ENCODE measurements at regions not wholly inside any gene's neighbourhood (a gene's known extent, or its start where the extent isn't known, plus 50 kb on each side); places are given as distances from the start of the nearest gene placed in this dataset.
A peak's percentile ranks its signal among the peaks of the same experiment; 100 is the strongest.

GRCh38 chr12:66831495-66831894 is 152.6 kb upstream of the GRIP1 start:
- intact Hi-C loops (cut with micrococcal nuclease), result no loop called here
- no peak overlapping the region for H3K4me3 Mint-ChIP-seq
- no peak overlapping the region for H3K27ac Mint-ChIP-seq
- no peaks in the 10 kb centered on the region for H3K36me3 Mint-ChIP-seq (ENCODE audit: low read depth)
- no peak for DNase-seq (ENCODE audit: low spot score)
- H3K9me3 Mint-ChIP-seq, result no peaks in the 10 kb centered on the region
- H3K4me1 Mint-ChIP-seq (ENCODE audit: low read depth), result peaks cover 19% of the 10 kb centered on the region
- H3K27me3 Mint-ChIP-seq (ENCODE audit: insufficient read depth), result no peaks in the 10 kb centered on the region

GRCh38 chr12:66832997-66833396 is 154.1 kb upstream of the GRIP1 start:
- Mint-ChIP-seq H3K36me3 (ENCODE audit: low read depth) (no peaks in the 10 kb centered on the region), H3K4me3 (no peak overlapping the region), H3K27me3 (ENCODE audit: insufficient read depth) (no peaks in the 10 kb centered on the region), H3K4me1 (ENCODE audit: low read depth) (peaks cover 19% of the 10 kb centered on the region), H3K9me3 (no peaks in the 10 kb centered on the region), H3K27ac (no peak overlapping the region)
- intact Hi-C loops (cut with micrococcal nuclease), result no loop called here
- DNase-seq (ENCODE audit: low spot score), result no peak

GRCh38 chr12:66836623-66837310 is 157.9 kb upstream of the GRIP1 start:
- Mint-ChIP-seq H3K27me3 (ENCODE audit: insufficient read depth) (no peaks in the 10 kb centered on the region), H3K27ac (no peak overlapping the region), H3K36me3 (ENCODE audit: low read depth) (no peaks in the 10 kb centered on the region), H3K9me3 (no peaks in the 10 kb centered on the region), H3K4me1 (ENCODE audit: low read depth) (no peaks in the 10 kb centered on the region), H3K4me3 (no peak overlapping the region)
- DNase-seq (ENCODE audit: low spot score), result no peak
- intact Hi-C loops (cut with micrococcal nuclease), result no loop called here

GRCh38 chr12:66837311-66837627 is 158.4 kb upstream of the GRIP1 start:
- intact Hi-C loops (cut with micrococcal nuclease), result no loop called here
- Mint-ChIP-seq H3K27ac (no peak overlapping the region), H3K9me3 (no peaks in the 10 kb centered on the region), H3K36me3 (ENCODE audit: low read depth) (no peaks in the 10 kb centered on the region), H3K27me3 (ENCODE audit: insufficient read depth) (no peaks in the 10 kb centered on the region), H3K4me1 (ENCODE audit: low read depth) (no peaks in the 10 kb centered on the region), H3K4me3 (no peak overlapping the region)
- no peak for DNase-seq (ENCODE audit: low spot score)

- H3K27ac Mint-ChIP-seq, result no peak overlapping the region
- DNase-seq (ENCODE audit: low spot score), result no peak
- no peak overlapping the region for H3K4me3 Mint-ChIP-seq
- H3K4me1 Mint-ChIP-seq (ENCODE audit: low read depth), result no peaks in the 10 kb centered on the region
- H3K27me3 Mint-ChIP-seq (ENCODE audit: insufficient read depth), result no peaks in the 10 kb centered on the region
- H3K36me3 Mint-ChIP-seq (ENCODE audit: low read depth), result no peaks in the 10 kb centered on the region
- H3K9me3 Mint-ChIP-seq, result no peaks in the 10 kb centered on the region
- intact Hi-C loops (cut with micrococcal nuclease), result no loop called here
Observed at GRCh38 chr12:66838366-66838765, 159.5 kb upstream of the GRIP1 start.

- Mint-ChIP-seq H3K4me3 (no peak overlapping the region), H3K9me3 (no peaks in the 10 kb centered on the region), H3K36me3 (ENCODE audit: low read depth) (no peaks in the 10 kb centered on the region), H3K27me3 (ENCODE audit: insufficient read depth) (peaks cover 19% of the 10 kb centered on the region), H3K27ac (no peak overlapping the region), H3K4me1 (ENCODE audit: low read depth) (no peaks in the 10 kb centered on the region)
- no peak for DNase-seq (ENCODE audit: low spot score)
- intact Hi-C loops (cut with micrococcal nuclease), result no loop called here
Observed at GRCh38 chr12:66848967-66849366, 170.1 kb upstream of the GRIP1 start.

GRCh38 chr12:66851134-66851533 is 172.3 kb upstream of the GRIP1 start:
- H3K4me1 Mint-ChIP-seq (ENCODE audit: low read depth), result no peaks in the 10 kb centered on the region
- no peaks in the 10 kb centered on the region for H3K9me3 Mint-ChIP-seq
- no peaks in the 10 kb centered on the region for H3K36me3 Mint-ChIP-seq (ENCODE audit: low read depth)
- peaks cover 11% of the 10 kb centered on the region for H3K27me3 Mint-ChIP-seq (ENCODE audit: insufficient read depth)
- H3K27ac Mint-ChIP-seq, result no peak overlapping the region
- no peak overlapping the region for H3K4me3 Mint-ChIP-seq
- DNase-seq (ENCODE audit: low spot score), result no peak
- intact Hi-C loops (cut with micrococcal nuclease), result no loop called here

GRCh38 chr12:66852091-66852490 is 173.2 kb upstream of the GRIP1 start:
- Mint-ChIP-seq H3K9me3 (no peaks in the 10 kb centered on the region), H3K4me3 (no peak overlapping the region), H3K4me1 (ENCODE audit: low read depth) (no peaks in the 10 kb centered on the region), H3K27ac (no peak overlapping the region), H3K36me3 (ENCODE audit: low read depth) (no peaks in the 10 kb centered on the region), H3K27me3 (ENCODE audit: insufficient read depth) (peaks cover 11% of the 10 kb centered on the region)
- intact Hi-C loops (cut with micrococcal nuclease), result no loop called here
- no peak for DNase-seq (ENCODE audit: low spot score)

GRCh38 chr12:66852765-66853164 is 173.9 kb upstream of the GRIP1 start:
- Mint-ChIP-seq H3K27me3 (ENCODE audit: insufficient read depth) (peaks cover 11% of the 10 kb centered on the region), H3K9me3 (no peaks in the 10 kb centered on the region), H3K4me1 (ENCODE audit: low read depth) (no peaks in the 10 kb centered on the region), H3K4me3 (no peak overlapping the region), H3K27ac (no peak overlapping the region), H3K36me3 (ENCODE audit: low read depth) (no peaks in the 10 kb centered on the region)
- DNase-seq (ENCODE audit: low spot score), result no peak
- intact Hi-C loops (cut with micrococcal nuclease), result no loop called here

- Mint-ChIP-seq H3K27me3 (ENCODE audit: insufficient read depth) (peaks cover 7% of the 10 kb centered on the region), H3K36me3 (ENCODE audit: low read depth) (no peaks in the 10 kb centered on the region), H3K4me1 (ENCODE audit: low read depth) (no peaks in the 10 kb centered on the region), H3K27ac (no peak overlapping the region), H3K9me3 (no peaks in the 10 kb centered on the region), H3K4me3 (no peak overlapping the region)
- intact Hi-C loops (cut with micrococcal nuclease), result loop anchor here (5.0 kb wide), 2 partner anchors 83 to 153 kb away; no protein-coding TSS in a partner anchor
- DNase-seq (ENCODE audit: low spot score), result no peak
Observed at GRCh38 chr12:66859751-66860440, 181.0 kb upstream of the GRIP1 start.

GRCh38 chr12:66860752-66861750 is 182.2 kb upstream of the GRIP1 start:
- H3K36me3 Mint-ChIP-seq (ENCODE audit: low read depth), result no peaks in the 10 kb centered on the region
- DNase-seq (ENCODE audit: low spot score), result peak; percentile 26
- H3K27ac Mint-ChIP-seq, result no peak overlapping the region
- no peak overlapping the region for H3K4me3 Mint-ChIP-seq
- H3K9me3 Mint-ChIP-seq, result no peaks in the 10 kb centered on the region
- H3K27me3 Mint-ChIP-seq (ENCODE audit: insufficient read depth), result peaks cover 14% of the 10 kb centered on the region
- intact Hi-C loops (cut with micrococcal nuclease), result loop anchor here (1.0 to 5.0 kb wide), 4 partner anchors 84 to 172 kb away; no protein-coding TSS in a partner anchor
- no peaks in the 10 kb centered on the region for H3K4me1 Mint-ChIP-seq (ENCODE audit: low read depth)

GRCh38 chr12:66862356-66862985 is 183.6 kb upstream of the GRIP1 start:
- H3K9me3 Mint-ChIP-seq, result no peaks in the 10 kb centered on the region
- H3K36me3 Mint-ChIP-seq (ENCODE audit: low read depth), result no peaks in the 10 kb centered on the region
- DNase-seq (ENCODE audit: low spot score), result no peak
- no peak overlapping the region for H3K27ac Mint-ChIP-seq
- H3K4me1 Mint-ChIP-seq (ENCODE audit: low read depth), result no peaks in the 10 kb centered on the region
- H3K4me3 Mint-ChIP-seq, result no peak overlapping the region
- intact Hi-C loops (cut with micrococcal nuclease), result loop anchor here (5.0 kb wide), 2 partner anchors 85 to 155 kb away; no protein-coding TSS in a partner anchor
- peaks cover 14% of the 10 kb centered on the region for H3K27me3 Mint-ChIP-seq (ENCODE audit: insufficient read depth)

All from activated T-helper 1 cell treated with anti-CD3 and anti-CD28 coated beads, Interleukin-12 subunit alpha, Interleukin-12 subunit beta, Interleukin-2, Interleukin-4 antibody, amounts not matched to agents 30 ng/mL and 10 ng/mL and 1 ng/mL, durations not matched to agents 14 hours and 24 hours and 36 hours (primary cell).